Natural killer cell (primary cell): ENCODE measurements at regions not wholly inside any gene's neighbourhood (a gene's known extent, or its start where the extent isn't known, plus 50 kb on each side); places are given as distances from the start of the nearest gene placed in this dataset.

ENCODE experiments used
- ATAC-seq, 3 donors: fragments of 150-1000 bp in 2 of 3; fragments of 200-7000 bp in 1 of 3; cut with Tn5 transposase; 1 replicate in 1 of 3; 2 replicates in 2 of 3; pipeline ENCODE4 v1.10.0; 2021; ENCODE audit warnings: mild to moderate bottlenecking in 2 of 3, moderate library complexity in 2 of 3
- DNase-seq, 2 donors: peaks; one replicate each; pipeline versions ENCODE4 v3.0.0 to v3.0.0-alpha.2; 2013 to 2021; ENCODE audit warnings: mixed read lengths in 1 of 2
- H3K27ac ChIP-seq: one replicate; pipeline ENCODE4 v1.5.1; 2013; ENCODE audit warnings: mild to moderate bottlenecking, low read length
- H3K27me3 ChIP-seq: one replicate; pipeline ENCODE4 v1.6.1; 2013; ENCODE audit warnings: low read length; ENCODE audit not compliant: control insufficient read depth, insufficient read depth
- H3K36me3 ChIP-seq: one replicate; pipeline ENCODE4 v1.6.1; 2013; ENCODE audit warnings: low read length; ENCODE audit not compliant: control insufficient read depth, insufficient read depth
- H3K4me1 ChIP-seq: one replicate; pipeline ENCODE4 v1.6.1; 2013; ENCODE audit warnings: low read length; ENCODE audit not compliant: control insufficient read depth, insufficient read depth
- H3K4me3 ChIP-seq: one replicate; pipeline ENCODE4 v1.5.1; 2013; ENCODE audit warnings: low read length
- H3K9me3 ChIP-seq: one replicate; pipeline ENCODE4 v1.6.1; 2013; ENCODE audit warnings: low read length; ENCODE audit not compliant: control insufficient read depth, insufficient read depth
- H3K27ac Mint-ChIP-seq, 2 donors: one replicate each; pipeline ENCODE4 v1.8.0; 2022; ENCODE audit warnings: mild to moderate bottlenecking in 2 of 2, mixed read lengths in 2 of 2, moderate library complexity in 1 of 2
- H3K27me3 Mint-ChIP-seq, 2 donors: one replicate each; pipeline ENCODE4 v1.8.0; 2022; ENCODE audit warnings: low read depth in 2 of 2, mixed read lengths in 2 of 2
- H3K36me3 Mint-ChIP-seq: one replicate; pipeline ENCODE4 v1.8.0; 2022; ENCODE audit warnings: mixed read lengths
- H3K4me1 Mint-ChIP-seq, 2 donors: one replicate each; pipeline ENCODE4 v1.8.0; 2022; ENCODE audit warnings: mixed read lengths in 2 of 2
- H3K4me3 Mint-ChIP-seq: one replicate; pipeline ENCODE4 v1.8.0; 2022; ENCODE audit warnings: mild to moderate bottlenecking, moderate library complexity, mixed read lengths
- H3K9me3 Mint-ChIP-seq, 2 donors: one replicate each; pipeline ENCODE4 v1.8.0; 2022; ENCODE audit warnings: mixed read lengths in 2 of 2
- CTCF ChIP-seq: fragments of 200-600 bp; IDR thresholded peaks from one replicate; pipeline ENCODE4 v1.8.0; 2022; ENCODE audit warnings: antibody characterized with exemption
- WGBS: methylation state at CpG from one replicate; pipeline ENCODE4 v1.1.7; 2013; ENCODE audit warnings: missing lambda C conversion rate; ENCODE audit not compliant: insufficient coverage; 5-methylcytosine and 5-hydroxymethylcytosine counted together
- intact Hi-C: fragments of 100-400 bp; cut with micrococcal nuclease; formaldehyde crosslinking; loops from one replicate; pipeline ENCODE4 v1.14.2; 2022

- Mint-ChIP-seq H3K36me3 (no peaks in the 10 kb centered on the region), H3K27me3 (no peaks in the 10 kb centered on the region), H3K9me3 (no peaks in the 10 kb centered on the region), H3K27ac (peak overlapping the region; percentile 10 to 13), H3K4me1 (peaks cover 76 to 84% of the 10 kb centered on the region in 2 donors), H3K4me3 (no peak overlapping the region)
- Histone ChIP-seq H3K4me3 (no peak overlapping the region), H3K36me3 (no peaks in the 10 kb centered on the region), H3K9me3 (no peaks in the 10 kb centered on the region), H3K4me1 (no peaks in the 10 kb centered on the region), H3K27me3 (no peaks in the 10 kb centered on the region), H3K27ac (no peak overlapping the region)
- TF ChIP-seq CTCF = no peak
- WGBS = 100% methylated on average over 2 of the region's 2 CpGs
- DNase-seq (no peak), ATAC-seq (no peak)
- intact Hi-C loops = no loop called here
Measured at GRCh38 chr13:73922493-73923393, 211.5 kb downstream of the KLF12 start.

- Mint-ChIP-seq H3K36me3 (no peaks in the 10 kb centered on the region), H3K4me1 (peaks cover 76 to 78% of the 10 kb centered on the region in 2 donors), H3K27me3 (no peaks in the 10 kb centered on the region), H3K9me3 (no peaks in the 10 kb centered on the region), H3K27ac (no peak overlapping the region), H3K4me3 (no peak overlapping the region)
- intact Hi-C loops = no loop called here
- DNase-seq (no peak), ATAC-seq (no peak)
- no peaks in the 10 kb centered on the region for H3K27me3 ChIP-seq
- no peaks in the 10 kb centered on the region for H3K9me3 ChIP-seq
- WGBS = 81% methylated on average over 3 of the region's 3 CpGs
- H3K36me3 ChIP-seq = no peaks in the 10 kb centered on the region
- no peak for TF ChIP-seq CTCF
- no peak overlapping the region for H3K4me3 ChIP-seq
- H3K27ac ChIP-seq = no peak overlapping the region
- no peaks in the 10 kb centered on the region for H3K4me1 ChIP-seq
Measured at GRCh38 chr13:73918691-73919090, 215.5 kb downstream of the KLF12 start.

GRCh38 chr13:73913751-73914518 is 220.3 kb downstream of the KLF12 start:
- H3K4me1 Mint-ChIP-seq = peaks cover 57 to 61% of the 10 kb centered on the region in 2 donors
- no peak overlapping the region for H3K4me3 Mint-ChIP-seq
- 72% methylated on average over 4 of the region's 4 CpGs for WGBS
- no peaks in the 10 kb centered on the region for H3K36me3 Mint-ChIP-seq
- no peak for TF ChIP-seq CTCF
- Histone ChIP-seq H3K27me3 (no peaks in the 10 kb centered on the region), H3K9me3 (no peaks in the 10 kb centered on the region), H3K27ac (no peak overlapping the region), H3K36me3 (no peaks in the 10 kb centered on the region), H3K4me3 (no peak overlapping the region), H3K4me1 (peaks cover 5% of the 10 kb centered on the region)
- intact Hi-C loops = no loop called here
- DNase-seq = no peak
- H3K9me3 Mint-ChIP-seq = no peaks in the 10 kb centered on the region
- no peak for ATAC-seq
- H3K27ac Mint-ChIP-seq = peak overlapping the region; percentile 51 to 56
- H3K27me3 Mint-ChIP-seq = no peaks in the 10 kb centered on the region
